HCT116 (cell line): ENCODE measurements at regions not wholly inside any gene's neighbourhood (a gene's known extent, or its start where the extent isn't known, plus 50 kb on each side); places are given as distances from the start of the nearest gene placed in this dataset.

Source experiments
- ATAC-seq: fragments of 200-7000 bp; cut with Tn5 transposase; 2 replicates; pipeline ENCODE4 v1.9.1; 2020; ENCODE audit warnings: mild to moderate bottlenecking, moderate library complexity
- BruUV-seq: library from RNA; stranded (reverse); fragments of 400-500 nt; replicated peaks from 2 replicates; lab custom pipeline; 2021; lab: Mats Ljungman, UMichigan
- CTCF ChIA-PET: fragments of 300-600 bp; sonication (Branson Sonifier 250); formaldehyde crosslinking; loops from one replicate; lab custom pipeline; 2021; ENCODE audit warnings: antibody characterized with exemption; lab: Charles Lee
- POLR2A ChIA-PET: fragments of 300-600, 350-600 bp; sonication (Branson Sonifier 250); formaldehyde crosslinking; loops from one replicate; lab custom pipeline; 2021; ENCODE audit warnings: antibody characterized with exemption; lab: Charles Lee
- RAD21 ChIA-PET, 2 experiments: fragments of 300-600 bp; sonication (Branson Sonifier 250); formaldehyde crosslinking; loops; one replicate each; lab custom pipeline; 2023; ENCODE audit warnings: low total read pairs in 2 of 2; ENCODE audit not compliant: uncharacterized antibody in 2 of 2, unreplicated experiment in 2 of 2, low non-redundant PET in 1 of 2; lab: Charles Lee
- DNase-seq: peaks from one replicate; pipeline ENCODE4 v3.0.0-alpha.2; 2010; ENCODE audit warnings: low read depth, low spot score
- H2AFZ ChIP-seq: fragments of 200-600 bp; shearing (Covaris generic), sonication (generic); 2 replicates; pipeline ENCODE4 v1.6.1; 2017; ENCODE audit warnings: low read depth, mixed run types, mixed read lengths, antibody characterized with exemption, low read length; ENCODE audit not compliant: poor library complexity, severe bottlenecking
- H3K27ac ChIP-seq: 2 replicates; pipeline ENCODE4 v1.5.1; 2012; ENCODE audit warnings: low read depth, low read length
- H3K27me3 ChIP-seq: fragments of 200-600 bp; sonication (generic); 2 replicates; pipeline ENCODE4 v1.6.1; 2016; ENCODE audit warnings: mixed run types, low read length, mixed read lengths; ENCODE audit not compliant: insufficient read depth
- H3K36me3 ChIP-seq, 2 experiments: fragments of 200-500 bp in 1 of 2; fragments of 200-600 bp in 1 of 2; sonication (Bioruptor generic) in 1 of 2; sonication (generic) in 1 of 2; 2 replicates each; pipeline versions ENCODE4 v1.5.1 to v1.6.1; 2014 to 2016; ENCODE audit warnings: low read length in 2 of 2, inconsistent platforms in 1 of 2, mixed read lengths in 1 of 2, mixed run types in 1 of 2; ENCODE audit not compliant: insufficient read depth in 2 of 2, control insufficient read depth in 1 of 2
- H3K4me1 ChIP-seq, 2 experiments: fragments of 200-600 bp in 1 of 2; sonication (generic) in 1 of 2; 2 replicates each; pipeline versions ENCODE4 v1.5.1 to v1.6.1; 2012 to 2017; ENCODE audit warnings: low read length in 2 of 2, inconsistent platforms in 1 of 2, mild to moderate bottlenecking in 1 of 2, mixed read lengths in 1 of 2, mixed run types in 1 of 2, moderate library complexity in 1 of 2; ENCODE audit not compliant: insufficient read depth in 2 of 2, control insufficient read depth in 1 of 2
- H3K4me2 ChIP-seq: fragments of 200-600 bp; sonication (generic); 2 replicates; pipeline ENCODE4 v1.6.1; 2017; ENCODE audit warnings: mixed run types, low read length, mixed read lengths
- H3K4me3 ChIP-seq, 2 experiments: fragments of 200-600 bp in 1 of 2; sonication (generic) in 1 of 2; replicated peaks in 1 of 2; 2 replicates each; pipeline ENCODE4 v1.5.1; 2011 to 2016; ENCODE audit warnings: low read length in 2 of 2, control low read depth in 1 of 2, low read depth in 1 of 2, mild to moderate bottlenecking in 1 of 2, mixed read lengths in 1 of 2, mixed run types in 1 of 2
- H3K79me2 ChIP-seq: fragments of 200-600 bp; sonication (generic); 2 replicates; pipeline ENCODE4 v1.6.1; 2017; ENCODE audit warnings: mild to moderate bottlenecking, mixed run types, low read length, moderate library complexity, mixed read lengths; ENCODE audit not compliant: insufficient read depth
- H3K9ac ChIP-seq: fragments of 200-600 bp; sonication (generic); 2 replicates; pipeline ENCODE4 v1.6.1; 2016; ENCODE audit warnings: low read length, mixed read lengths
- H3K9me2 ChIP-seq: fragments of 200-600 bp; sonication (generic), shearing (Covaris generic); 2 replicates; pipeline ENCODE4 v1.6.1; 2017; ENCODE audit warnings: mixed run types, mild to moderate bottlenecking, moderate library complexity; ENCODE audit not compliant: insufficient read depth
- H3K9me3 ChIP-seq, 2 experiments: fragments of 200-500 bp in 1 of 2; fragments of 200-600 bp in 1 of 2; sonication (Bioruptor generic) in 1 of 2; sonication (generic) in 1 of 2; 2 replicates each; pipeline ENCODE4 v1.6.1; 2014 to 2017; ENCODE audit warnings: low read length in 2 of 2, mixed read lengths in 2 of 2, inconsistent platforms in 1 of 2, low read depth in 1 of 2, mild to moderate bottlenecking in 1 of 2, mixed run types in 1 of 2, moderate library complexity in 1 of 2; ENCODE audit not compliant: control insufficient read depth in 1 of 2, insufficient read depth in 1 of 2
- H4K20me1 ChIP-seq: fragments of 200-600 bp; sonication (generic), shearing (Covaris generic); 2 replicates; pipeline ENCODE4 v1.6.1; 2017; ENCODE audit warnings: mixed run types, mild to moderate bottlenecking, moderate library complexity; ENCODE audit not compliant: insufficient read depth
- CBX3 ChIP-seq: IDR thresholded peaks from 2 replicates; pipeline ENCODE4 v1.6.1; 2012; ENCODE audit warnings: low read depth
- CEBPB ChIP-seq: IDR thresholded peaks from 2 replicates; pipeline ENCODE4 v1.6.1; 2012; ENCODE audit warnings: low read depth
- EGR1 ChIP-seq: IDR thresholded peaks from 2 replicates; pipeline ENCODE4 v1.6.1; 2012; ENCODE audit warnings: low read depth
- ELF1 ChIP-seq: IDR thresholded peaks from 2 replicates; pipeline ENCODE4 v1.6.1; 2012; ENCODE audit warnings: low read depth, borderline replicate concordance
- POLR2AphosphoS5 ChIP-seq: IDR thresholded peaks from 2 replicates; pipeline ENCODE4 v1.6.1; 2011; ENCODE audit warnings: mild to moderate bottlenecking, low read depth, low read length, moderate library complexity
- RAD21 ChIP-seq: IDR thresholded peaks from 2 replicates; pipeline ENCODE4 v1.6.1; 2012; ENCODE audit warnings: low read depth, mild to moderate bottlenecking
- SP1 ChIP-seq: IDR thresholded peaks from 2 replicates; pipeline ENCODE4 v1.6.1; 2012; ENCODE audit warnings: low read depth
- SRF ChIP-seq: IDR thresholded peaks from 2 replicates; pipeline ENCODE4 v1.6.1; 2012; ENCODE audit warnings: low read depth
- YY1 ChIP-seq: IDR thresholded peaks from 2 replicates; pipeline ENCODE4 v1.6.1; 2011; ENCODE audit warnings: low read length, low read depth, moderate library complexity, mild to moderate bottlenecking; ENCODE audit not compliant: insufficient replicate concordance; ENCODE audit errors: extremely low read depth
- ZNF274 ChIP-seq: fragments of 200-500 bp; sonication (Bioruptor generic); IDR thresholded peaks from 2 replicates; pipeline ENCODE4 v1.6.1; 2014; ENCODE audit warnings: mild to moderate bottlenecking, low read depth, low read length, inconsistent platforms
- intact Hi-C: fragments of 100-400 bp; cut with micrococcal nuclease; formaldehyde crosslinking; loops from 2 replicates; pipeline ENCODE4 v1.10.0; 2022
- TF ChIP-seq, protein P1 (sequence below): IDR thresholded peaks from 2 replicates; pipeline ENCODE4 v1.6.1; 2012
- TF ChIP-seq, protein P2 (sequence below), 3 experiments: fragments of 200-600 bp in 1 of 3; sonication (generic) in 1 of 3; IDR thresholded peaks in 2 of 3; conservative IDR thresholded peaks in 1 of 3; 2 replicates each; pipeline ENCODE4 v1.5.1; 2012 to 2017; ENCODE audit warnings: low read depth in 2 of 3, low read length in 2 of 3, antibody characterized with exemption in 1 of 3, borderline replicate concordance in 1 of 3, control low read depth in 1 of 3, mild to moderate bottlenecking in 1 of 3, mixed read lengths in 1 of 3, mixed run types in 1 of 3, moderate library complexity in 1 of 3; ENCODE audit not compliant: insufficient read depth in 1 of 3

DNA sequence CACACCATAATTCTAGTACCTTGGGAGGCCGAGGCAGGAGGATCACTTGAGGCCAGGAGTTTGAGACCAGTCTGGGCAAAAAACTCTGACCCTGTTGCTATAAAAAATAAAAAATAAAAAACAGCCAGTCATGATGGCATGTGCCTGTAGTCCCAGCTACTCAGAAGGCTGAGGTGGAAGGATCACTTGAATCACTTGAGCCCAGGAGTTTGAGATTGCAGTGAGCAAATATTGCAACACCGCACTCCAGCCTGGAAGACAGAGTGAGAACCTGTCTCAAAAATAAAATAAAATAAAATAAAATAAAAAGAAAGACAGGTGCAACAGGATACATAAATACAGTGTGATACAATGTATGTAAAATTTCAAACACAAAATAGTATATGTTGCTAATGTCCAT lies 154.5 kb downstream of the OTOR start:
- no peak overlapping the region for H3K4me2 ChIP-seq
- ATAC-seq, result no peak
- H3K9me3 ChIP-seq, result no peaks in the 10 kb centered on the region
- no TSS peak for BruUV-seq
- no peaks in the 10 kb centered on the region for H3K79me2 ChIP-seq
- RAD21 ChIA-PET, result no interaction called here
- H3K4me1 ChIP-seq, result peaks cover 0 to 6% of the 10 kb centered on the region in 2 experiments; a peak in 1 of 4 replicates
- no peak overlapping the region for H2AFZ ChIP-seq
- POLR2A ChIA-PET, result no interaction called here
- no peak overlapping the region for H3K9ac ChIP-seq
- no peak overlapping the region for H3K27ac ChIP-seq
- no peaks in the 10 kb centered on the region for H4K20me1 ChIP-seq
- CTCF ChIA-PET, result no interaction called here
- H3K9me2 ChIP-seq, result no peaks in the 10 kb centered on the region
- TF ChIP-seq, protein P1, sequence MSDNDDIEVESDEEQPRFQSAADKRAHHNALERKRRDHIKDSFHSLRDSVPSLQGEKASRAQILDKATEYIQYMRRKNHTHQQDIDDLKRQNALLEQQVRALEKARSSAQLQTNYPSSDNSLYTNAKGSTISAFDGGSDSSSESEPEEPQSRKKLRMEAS, result no peak
- TF ChIP-seq EGR1 (no peak), SRF (no peak)
- no peak overlapping the region for H3K4me3 ChIP-seq
- no peaks in the 10 kb centered on the region for H3K36me3 ChIP-seq
- H3K27me3 ChIP-seq, result peaks cover 23% of the 10 kb centered on the region; the same call in 1 of the 2 replicates
- no peak for DNase-seq
- intact Hi-C loops, result no loop called here

DNA sequence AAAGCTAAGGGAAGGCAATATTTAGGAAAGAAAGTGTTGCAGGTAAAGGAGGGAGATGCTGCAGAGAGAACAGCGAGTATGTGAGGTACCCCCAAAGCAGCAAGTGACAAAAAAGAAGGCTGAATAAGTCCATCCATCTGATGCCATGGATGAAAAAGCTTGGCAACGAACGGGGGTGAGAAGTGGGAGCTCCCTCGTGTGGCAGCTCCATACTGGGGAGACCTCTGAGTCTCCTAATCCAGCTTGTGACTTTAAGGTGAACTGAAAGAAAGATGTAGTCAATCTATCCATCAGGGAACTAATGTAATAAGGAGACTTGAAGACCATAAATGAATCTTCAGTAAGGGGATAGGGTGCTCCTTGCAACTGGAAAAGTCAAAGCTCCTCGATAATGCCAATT lies 156.6 kb downstream of the OTOR start:
- no peaks in the 10 kb centered on the region for H3K9me3 ChIP-seq
- no peaks in the 10 kb centered on the region for H3K79me2 ChIP-seq
- no peak overlapping the region for H3K9ac ChIP-seq
- no peaks in the 10 kb centered on the region for H4K20me1 ChIP-seq
- H3K27me3 ChIP-seq, result peaks cover 10% of the 10 kb centered on the region; the same call in 1 of the 2 replicates
- DNase-seq (no peak), ATAC-seq (peak; percentile 57; the same call in 1 of the 2 replicates)
- RAD21 ChIA-PET, result no interaction called here
- no peak for TF ChIP-seq ELF1
- no peak for TF ChIP-seq POLR2AphosphoS5
- TF ChIP-seq SP1, result no peak
- 0 out of 2 replicates have a peak, but pooled peaks have one; percentile 8 for TF ChIP-seq RAD21
- TF ChIP-seq ZNF274, result no peak
- no peak for TF ChIP-seq YY1
- TF ChIP-seq, protein P2, sequence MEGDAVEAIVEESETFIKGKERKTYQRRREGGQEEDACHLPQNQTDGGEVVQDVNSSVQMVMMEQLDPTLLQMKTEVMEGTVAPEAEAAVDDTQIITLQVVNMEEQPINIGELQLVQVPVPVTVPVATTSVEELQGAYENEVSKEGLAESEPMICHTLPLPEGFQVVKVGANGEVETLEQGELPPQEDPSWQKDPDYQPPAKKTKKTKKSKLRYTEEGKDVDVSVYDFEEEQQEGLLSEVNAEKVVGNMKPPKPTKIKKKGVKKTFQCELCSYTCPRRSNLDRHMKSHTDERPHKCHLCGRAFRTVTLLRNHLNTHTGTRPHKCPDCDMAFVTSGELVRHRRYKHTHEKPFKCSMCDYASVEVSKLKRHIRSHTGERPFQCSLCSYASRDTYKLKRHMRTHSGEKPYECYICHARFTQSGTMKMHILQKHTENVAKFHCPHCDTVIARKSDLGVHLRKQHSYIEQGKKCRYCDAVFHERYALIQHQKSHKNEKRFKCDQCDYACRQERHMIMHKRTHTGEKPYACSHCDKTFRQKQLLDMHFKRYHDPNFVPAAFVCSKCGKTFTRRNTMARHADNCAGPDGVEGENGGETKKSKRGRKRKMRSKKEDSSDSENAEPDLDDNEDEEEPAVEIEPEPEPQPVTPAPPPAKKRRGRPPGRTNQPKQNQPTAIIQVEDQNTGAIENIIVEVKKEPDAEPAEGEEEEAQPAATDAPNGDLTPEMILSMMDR (IDR thresholded peaks at IDR 0.05 in 2 of 3, conservative IDR thresholded peaks at IDR 0.05 in 1 of 3; ENCODE audit: borderline replicate concordance in 1 of 3, insufficient read depth in 1 of 3, low read depth in 2 of 3, low read length in 2 of 3), result peak in 2 of 3 experiments; percentile 35 to 40; a peak in 4 of 6 replicates
- TF ChIP-seq CBX3, result no peak
- no peak for TF ChIP-seq CEBPB
- no peak for TF ChIP-seq EGR1
- H3K4me1 ChIP-seq, result no peaks in the 10 kb centered on the region
- no peaks in the 10 kb centered on the region for H3K36me3 ChIP-seq
- no TSS peak for BruUV-seq
- CTCF ChIA-PET, result interaction anchor here (1.3 kb wide), 2 partner anchors 10 to 101 kb away, joined by 5 to 8 read pairs; no protein-coding TSS in a partner anchor
- no peak overlapping the region for H3K4me3 ChIP-seq
- no peak overlapping the region for H3K4me2 ChIP-seq
- intact Hi-C loops, result no loop called here
- POLR2A ChIA-PET, result no interaction called here
- no peak overlapping the region for H2AFZ ChIP-seq
- H3K9me2 ChIP-seq, result no peaks in the 10 kb centered on the region
- no peak overlapping the region for H3K27ac ChIP-seq
